Midbrain (tissue), 1 donor: ENCODE measurements at regions not wholly inside any gene's neighbourhood (a gene's known extent, or its start where the extent isn't known, plus 50 kb on each side); places are given as distances from the start of the nearest gene placed in this dataset.
"Not testable (repeated sequence)": the region's sequence is repeated elsewhere in the genome, so short reads cannot be mapped to it uniquely, and the experiment has no call there.

Source experiments
- DNase-seq: peaks from one replicate; lab custom pipeline; 2025; lab: John Stamatoyannopoulos, UW

GRCh38 chr15:95734422-95735316, 595.8 kb upstream of the NR2F2 start:
- no peak for DNase-seq

- no peak for DNase-seq
Observed at GRCh38 chr15:95737060-95737459, 593.4 kb upstream of the NR2F2 start.

- no peak for DNase-seq
Observed at GRCh38 chr15:95739131-95739530, 591.4 kb upstream of the NR2F2 start.

- no peak for DNase-seq
Observed at GRCh38 chr15:95741830-95742229, 588.7 kb upstream of the NR2F2 start.

- DNase-seq: no peak
Observed at GRCh38 chr15:95742256-95742655, 588.2 kb upstream of the NR2F2 start.

DNA sequence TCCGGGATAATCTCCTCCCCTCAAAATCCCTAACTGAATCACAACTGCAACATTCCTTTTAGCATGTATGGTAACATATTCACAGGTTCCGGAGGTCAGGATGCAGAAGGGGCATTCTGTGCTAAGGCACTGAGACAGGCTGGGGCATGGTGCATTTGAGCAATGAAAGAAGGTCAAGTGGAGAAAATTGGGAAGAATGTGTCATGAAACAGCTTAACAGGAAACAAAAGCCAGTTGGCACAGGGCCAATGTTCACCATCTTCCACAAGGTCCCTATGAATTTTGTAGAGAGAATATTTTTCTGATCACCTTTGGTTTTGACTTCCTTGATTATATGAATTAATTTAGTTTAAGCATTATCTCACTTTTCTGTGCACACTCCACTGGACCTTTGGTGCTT, 587.7 kb upstream of the NR2F2 start:
- no peak for DNase-seq

- DNase-seq: no peak
Observed at GRCh38 chr15:95757171-95757570, 573.3 kb upstream of the NR2F2 start.

DNA sequence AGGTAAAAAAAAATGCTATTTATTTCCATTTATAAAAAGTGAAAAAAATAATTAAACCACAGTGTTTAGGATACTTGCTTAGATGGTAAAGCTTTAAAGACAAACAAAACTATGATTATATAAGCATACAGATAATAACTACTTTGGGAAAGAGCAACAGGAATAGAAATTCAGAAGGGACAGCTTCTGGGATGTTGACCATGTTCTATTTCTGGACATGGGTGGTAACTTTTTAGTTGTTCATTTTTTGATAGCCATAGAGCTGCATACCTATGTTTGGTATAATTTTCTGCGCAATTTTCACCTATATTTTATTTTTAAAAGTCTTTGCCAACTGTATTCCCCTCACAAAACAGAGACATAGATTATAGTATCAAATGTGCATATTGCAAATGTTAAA, 572.0 kb upstream of the NR2F2 start:
- no peak for DNase-seq

- no peak for DNase-seq
Observed at GRCh38 chr15:95758851-95759250, 571.6 kb upstream of the NR2F2 start.

GRCh38 chr15:95760508-95760907, 570.0 kb upstream of the NR2F2 start:
- no peak for DNase-seq

DNA sequence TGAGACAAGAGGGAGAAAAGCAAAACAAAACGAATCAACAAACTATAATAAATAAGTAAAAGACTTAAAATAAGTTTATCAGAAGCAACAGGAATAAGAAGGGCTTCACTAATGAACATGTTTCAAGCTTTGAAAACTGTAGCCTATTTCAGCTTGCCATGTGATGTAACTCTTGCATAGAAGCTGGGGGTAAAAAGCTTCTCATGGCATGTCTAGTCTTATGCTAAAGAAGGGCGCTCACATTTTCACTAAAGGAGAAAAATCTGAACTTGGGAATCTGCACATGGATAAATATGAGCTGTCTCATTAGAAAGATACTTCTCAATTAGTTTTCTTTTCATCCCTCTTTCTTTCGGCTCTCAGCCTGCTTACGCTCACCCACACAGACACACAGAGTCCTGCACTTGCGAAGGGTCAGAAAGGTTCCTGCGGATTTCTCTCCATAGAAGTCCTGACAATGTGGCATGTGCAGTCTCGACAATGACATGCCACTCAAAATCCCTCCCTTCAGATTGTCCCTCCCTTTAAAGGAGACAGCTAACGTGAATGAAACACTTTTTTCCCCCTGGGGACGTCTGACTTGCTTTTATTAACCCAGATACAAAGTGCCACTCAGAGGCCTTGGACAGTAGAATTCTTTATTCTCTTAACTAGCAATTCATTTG, 568.9 kb upstream of the NR2F2 start:
- DNase-seq: no peak

GRCh38 chr15:95763426-95763825, 567.1 kb upstream of the NR2F2 start:
- no peak for DNase-seq

DNA sequence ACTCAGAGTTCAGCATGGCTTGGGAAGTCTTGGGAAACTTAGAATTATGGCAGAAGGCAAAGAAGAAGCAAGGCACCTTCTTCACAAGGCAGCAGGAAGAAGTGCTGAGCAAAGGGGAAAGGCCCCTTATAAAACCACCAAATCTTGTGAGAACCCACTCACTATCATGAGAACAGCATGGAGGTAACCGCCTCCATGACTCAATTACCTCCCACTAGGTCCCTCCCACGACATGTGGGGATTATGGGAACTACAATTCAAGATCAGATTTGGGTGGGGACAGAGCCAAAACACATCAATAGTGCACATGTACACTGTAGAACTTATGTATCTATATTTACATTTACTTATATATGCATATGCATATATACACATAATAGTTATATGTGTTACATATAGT, 565.3 kb upstream of the NR2F2 start:
- no peak for DNase-seq

GRCh38 chr15:95770196-95770595, 560.3 kb upstream of the NR2F2 start:
- no peak for DNase-seq

- DNase-seq: no peak
Observed at GRCh38 chr15:95772982-95773381, 557.5 kb upstream of the NR2F2 start.

DNA sequence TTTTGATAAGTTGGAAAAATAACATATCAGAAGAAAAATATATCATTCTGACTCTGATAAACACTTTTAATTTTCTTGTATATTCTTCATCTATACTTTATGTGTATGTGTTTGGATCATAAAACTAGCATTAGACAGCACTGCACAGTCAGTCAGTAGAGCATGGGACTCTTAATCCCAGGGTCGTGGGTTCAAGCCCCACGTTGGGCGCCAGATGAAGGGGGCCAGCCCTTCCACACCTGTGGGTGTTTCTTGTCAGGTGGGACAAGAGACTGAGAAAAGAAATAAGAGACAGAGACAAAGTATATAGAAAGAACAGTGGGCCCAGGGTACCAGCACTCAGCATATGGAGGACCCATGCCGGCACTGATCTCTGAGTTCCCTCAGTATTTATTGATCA, 546.0 kb upstream of the NR2F2 start:
- no peak for DNase-seq

DNA sequence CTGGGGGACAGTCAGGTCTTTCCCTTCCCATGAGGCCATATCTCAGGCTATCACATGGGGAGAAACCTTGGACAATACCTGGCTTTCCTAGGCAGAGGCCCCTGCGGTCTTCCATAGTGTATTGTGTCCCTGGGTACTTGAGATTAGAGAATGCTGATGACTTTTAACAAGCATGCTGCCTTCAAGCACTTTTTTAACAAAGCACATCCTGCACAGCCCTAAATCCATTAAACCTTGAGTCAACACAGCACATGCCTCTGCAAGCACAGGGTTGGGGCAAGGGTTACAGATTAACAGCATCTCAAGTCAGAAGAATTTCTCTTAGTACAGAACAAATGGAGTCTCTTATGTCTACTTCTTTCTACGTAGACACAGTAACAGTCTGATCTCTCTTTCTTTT, 545.2 kb upstream of the NR2F2 start:
- not testable (repeated sequence) for DNase-seq

- DNase-seq: no peak
Observed at GRCh38 chr15:95793231-95793630, 537.3 kb upstream of the NR2F2 start.

GRCh38 chr15:95795386-95795785, 535.1 kb upstream of the NR2F2 start:
- DNase-seq: no peak

DNA sequence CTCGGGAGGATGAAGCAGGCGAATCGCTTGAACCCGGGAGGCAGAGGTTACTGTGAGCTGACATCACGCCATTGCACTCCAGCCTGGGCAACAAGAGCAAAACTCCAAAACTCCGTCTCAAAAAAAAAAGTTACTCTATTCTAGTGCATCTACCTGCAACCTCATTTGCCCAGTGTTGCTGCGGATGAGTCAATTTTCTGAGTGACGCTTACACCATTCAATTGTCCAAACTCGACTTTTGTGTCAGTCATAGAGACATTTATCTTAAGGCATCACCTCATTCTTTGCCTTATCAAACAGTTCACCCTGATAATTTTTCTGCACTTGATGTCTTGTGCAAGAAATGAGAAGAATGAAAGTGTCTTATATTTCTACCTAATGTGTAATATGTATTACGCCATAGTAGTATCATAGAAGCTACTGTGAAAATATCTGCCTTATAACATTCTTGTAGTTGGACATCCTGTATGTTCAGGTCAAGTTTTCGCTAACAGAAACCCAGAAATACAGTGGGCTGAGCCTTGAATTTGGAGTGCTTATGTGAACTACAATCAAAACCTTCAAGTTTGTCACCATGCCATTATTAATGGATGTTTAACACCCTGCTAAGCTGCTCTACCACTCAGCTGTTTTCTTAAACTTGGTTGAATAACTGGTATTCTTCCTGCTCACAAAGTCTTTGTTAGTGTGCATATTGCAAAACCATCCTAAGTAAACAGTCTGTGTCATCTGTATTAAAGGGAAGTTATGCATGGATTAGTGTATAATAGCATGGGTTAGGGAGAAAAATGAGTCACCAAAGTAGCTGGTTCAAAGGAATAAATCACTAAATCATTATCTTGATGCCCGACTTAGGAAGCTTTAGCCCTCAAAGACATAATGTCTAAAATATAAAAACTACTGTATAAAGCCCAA, 531.0 kb upstream of the NR2F2 start:
- no peak for DNase-seq

DNA sequence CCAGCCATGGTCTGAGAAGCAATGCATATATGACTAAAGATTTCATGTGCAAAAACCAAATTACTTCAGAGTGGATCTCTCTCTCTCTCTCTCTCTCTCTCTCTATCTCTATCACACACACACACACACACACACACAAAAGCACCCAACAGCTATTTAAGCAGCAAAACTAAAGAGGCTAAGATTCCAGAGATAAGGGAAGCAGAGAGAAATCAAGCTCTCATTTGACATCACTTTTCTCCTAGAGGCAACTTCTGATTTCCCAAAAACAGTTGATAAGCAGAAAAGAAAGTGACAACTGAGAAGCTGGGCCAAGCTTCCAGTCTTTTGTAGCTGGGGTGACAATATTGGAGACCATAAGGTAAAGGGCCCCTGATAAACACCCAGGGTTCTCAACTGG, 526.0 kb upstream of the NR2F2 start:
- no peak for DNase-seq

DNA sequence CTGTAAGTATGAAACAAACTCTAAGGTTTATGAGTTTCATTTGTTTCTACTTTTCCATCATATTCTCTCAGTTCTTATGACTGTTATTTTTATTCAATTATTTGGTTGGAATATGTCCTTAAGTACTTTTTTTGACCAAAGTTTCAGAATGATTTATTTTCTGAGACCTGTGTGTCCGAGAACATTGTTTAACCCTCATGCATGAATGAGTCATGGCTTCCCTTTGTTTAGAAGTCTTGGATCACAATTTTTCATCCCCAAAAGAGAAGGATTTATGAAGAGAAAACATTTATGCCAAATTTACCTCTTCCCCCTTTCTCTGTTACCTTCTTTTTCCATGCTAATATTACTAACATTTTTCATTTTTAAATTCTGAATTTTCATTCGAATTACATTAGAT, 518.0 kb upstream of the NR2F2 start:
- DNase-seq: no peak
